Osteocyte (in vitro differentiated cells): ENCODE measurements at regions not wholly inside any gene's neighbourhood (a gene's known extent, or its start where the extent isn't known, plus 50 kb on each side); places are given as distances from the start of the nearest gene placed in this dataset.

Experiments used
- DNase-seq: peaks from one replicate; pipeline ENCODE4 v3.0.0; 2021; ENCODE audit warnings: mixed read lengths; ENCODE audit not compliant: unreplicated experiment; ENCODE audit errors: extremely low spot score
- H3K27ac Mint-ChIP-seq: one replicate; pipeline ENCODE4 v1.8.0; 2021; ENCODE audit warnings: mild to moderate bottlenecking, mixed read lengths; ENCODE audit not compliant: unreplicated experiment
- H3K27me3 Mint-ChIP-seq: one replicate; pipeline ENCODE4 v1.8.0; 2021; ENCODE audit warnings: mixed read lengths; ENCODE audit not compliant: unreplicated experiment
- H3K36me3 Mint-ChIP-seq: one replicate; pipeline ENCODE4 v1.8.0; 2021; ENCODE audit warnings: mixed read lengths; ENCODE audit not compliant: unreplicated experiment
- H3K4me1 Mint-ChIP-seq: one replicate; pipeline ENCODE4 v1.8.0; 2021; ENCODE audit warnings: mixed read lengths; ENCODE audit not compliant: unreplicated experiment
- H3K4me3 Mint-ChIP-seq: one replicate; pipeline ENCODE4 v1.8.0; 2021; ENCODE audit warnings: mild to moderate bottlenecking, moderate library complexity, mixed read lengths; ENCODE audit not compliant: unreplicated experiment
- H3K9me3 Mint-ChIP-seq: one replicate; pipeline ENCODE4 v1.8.0; 2021; ENCODE audit warnings: mixed read lengths; ENCODE audit not compliant: unreplicated experiment
- CTCF ChIP-seq: fragments of 200-600 bp; sonication (generic); IDR thresholded peaks from 2 replicates; pipeline ENCODE4 v1.5.0; 2021; ENCODE audit warnings: antibody characterized with exemption, mild to moderate bottlenecking, moderate library complexity

- H3K4me1 Mint-ChIP-seq, result no peaks in the 10 kb centered on the region
- H3K9me3 Mint-ChIP-seq, result no peaks in the 10 kb centered on the region
- H3K27ac Mint-ChIP-seq, result no peak overlapping the region
- H3K27me3 Mint-ChIP-seq, result no peaks in the 10 kb centered on the region
- no peaks in the 10 kb centered on the region for H3K36me3 Mint-ChIP-seq
- no peak overlapping the region for H3K4me3 Mint-ChIP-seq
- no peak for DNase-seq
- no peak for TF ChIP-seq CTCF
Observed at GRCh38 chr15:88389120-88389519, 78.1 kb downstream of the MRPL46 start.

- Mint-ChIP-seq H3K4me3 (no peak overlapping the region), H3K4me1 (no peaks in the 10 kb centered on the region), H3K27ac (no peak overlapping the region), H3K36me3 (no peaks in the 10 kb centered on the region), H3K27me3 (no peaks in the 10 kb centered on the region), H3K9me3 (no peaks in the 10 kb centered on the region)
- no peak for DNase-seq
- TF ChIP-seq CTCF, result no peak
Observed at GRCh38 chr15:88388686-88389085, 78.5 kb downstream of the MRPL46 start.

DNA sequence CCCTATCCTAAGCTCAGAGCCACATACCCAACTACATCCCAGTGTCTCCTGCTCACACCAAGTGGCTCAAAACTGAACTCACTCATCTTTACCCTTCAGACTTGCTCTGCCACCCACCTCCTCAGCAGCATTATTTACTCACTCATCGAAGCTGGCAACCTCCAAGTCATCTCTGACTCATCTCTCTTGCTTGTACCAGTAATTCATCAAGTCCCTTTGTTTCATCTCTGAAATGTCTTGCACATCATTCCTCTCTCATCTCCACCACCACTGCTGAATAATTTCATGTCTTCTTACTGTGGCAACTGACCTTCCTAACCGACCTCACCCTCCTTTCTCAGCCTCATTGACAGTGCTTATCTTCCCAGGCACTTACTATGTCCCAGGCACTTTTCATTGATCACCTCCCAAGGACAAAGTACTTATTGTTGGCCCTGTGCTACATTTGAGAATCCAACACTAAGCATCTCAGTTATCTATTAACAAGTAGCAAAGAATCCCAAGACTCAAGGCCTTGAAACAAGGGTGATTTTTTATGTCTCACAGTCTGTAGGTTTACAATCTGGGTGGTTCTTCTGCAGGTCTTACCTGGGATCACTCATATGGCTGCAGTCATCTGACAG lies 82.0 kb downstream of the MRPL46 start:
- Mint-ChIP-seq H3K36me3 (no peaks in the 10 kb centered on the region), H3K9me3 (no peaks in the 10 kb centered on the region), H3K4me3 (no peak overlapping the region), H3K4me1 (no peaks in the 10 kb centered on the region), H3K27ac (no peak overlapping the region), H3K27me3 (no peaks in the 10 kb centered on the region)
- TF ChIP-seq CTCF, result no peak
- DNase-seq, result no peak

DNA sequence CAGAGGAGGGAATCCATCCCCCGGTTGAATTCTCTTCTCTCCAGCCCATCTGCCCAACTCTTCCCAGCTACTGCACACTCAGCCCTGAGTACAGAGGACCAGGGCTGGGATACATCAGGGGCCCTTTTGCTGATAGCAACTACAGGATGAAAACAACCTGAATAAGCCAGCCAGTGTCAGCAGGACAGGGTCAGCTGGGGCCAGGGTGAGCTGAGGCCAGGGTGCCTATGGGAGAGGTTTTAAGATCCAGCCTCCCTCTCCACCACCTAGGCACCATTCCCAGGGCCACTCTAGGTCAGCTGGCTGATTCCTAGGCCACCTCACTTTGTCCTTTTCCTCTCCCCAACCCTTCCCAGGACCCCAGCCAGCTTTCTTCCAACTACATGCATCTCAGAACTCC lies 83.8 kb downstream of the MRPL46 start:
- Mint-ChIP-seq H3K4me1 (no peaks in the 10 kb centered on the region), H3K36me3 (no peaks in the 10 kb centered on the region), H3K27me3 (no peaks in the 10 kb centered on the region), H3K27ac (no peak overlapping the region), H3K4me3 (no peak overlapping the region), H3K9me3 (no peaks in the 10 kb centered on the region)
- no peak for DNase-seq
- TF ChIP-seq CTCF, result no peak

- Mint-ChIP-seq H3K36me3 (no peaks in the 10 kb centered on the region), H3K27me3 (no peaks in the 10 kb centered on the region)
Observed at GRCh38 chr15:88382482-88382983, 84.7 kb downstream of the MRPL46 start.

More at GRCh38 chr15:88382482-88382983, 84.7 kb downstream of the MRPL46 start:
- no peaks in the 10 kb centered on the region for H3K9me3 Mint-ChIP-seq
- H3K27ac Mint-ChIP-seq, result no peak overlapping the region
- H3K4me3 Mint-ChIP-seq, result no peak overlapping the region
- no peaks in the 10 kb centered on the region for H3K4me1 Mint-ChIP-seq
- TF ChIP-seq CTCF, result no peak
- DNase-seq, result no peak
